ENCODE measurements at regions not wholly inside any gene's neighbourhood (a gene's known extent, or its start where the extent isn't known, plus 50 kb on each side); places are given as distances from the start of the nearest gene placed in this dataset.

GRCh38 chr3:104297617-104298016 lies 1069.1 kb upstream of the ALCAM start:
- DNase-seq (no peak), ATAC-seq (no peak)
- intact Hi-C loops (cut with DNase I, micrococcal nuclease), result no loop called here
- no peaks in the 10 kb centered on the region for H3K36me3 ChIP-seq (ENCODE audit: low read depth)
- H3K9me3 ChIP-seq, result no peaks in the 10 kb centered on the region
- H3K4me1 ChIP-seq (ENCODE audit: low read depth), result no peaks in the 10 kb centered on the region
- H3K4me3 ChIP-seq, result no peak overlapping the region
- no peak for TF ChIP-seq CTCF (IDR thresholded peaks at IDR 0.05)

DNA sequence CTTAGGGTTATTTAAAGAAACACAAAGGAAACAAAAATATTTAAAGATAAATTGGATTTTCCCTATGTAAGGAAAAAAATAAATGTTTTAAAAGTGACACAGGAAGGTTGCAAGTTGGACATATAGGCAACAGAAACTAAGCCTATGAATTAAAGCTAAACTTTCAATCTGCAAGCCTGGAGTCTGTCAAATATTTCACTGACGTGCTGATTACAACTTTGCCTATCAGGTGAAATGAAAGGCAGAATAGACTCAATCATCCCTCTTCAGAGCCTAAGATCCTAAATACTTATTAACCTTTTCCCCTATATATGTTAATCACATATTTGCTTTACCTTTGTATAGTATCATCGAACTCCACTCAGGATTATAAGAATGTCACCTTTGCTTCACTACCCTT lies 1068.0 kb upstream of the ALCAM start:
- TF ChIP-seq CTCF (IDR thresholded peaks at IDR 0.05), result no peak
- ATAC-seq (no peak), DNase-seq (no peak)
- Histone ChIP-seq H3K36me3 (ENCODE audit: low read depth) (no peaks in the 10 kb centered on the region), H3K4me3 (no peak overlapping the region), H3K4me1 (ENCODE audit: low read depth) (no peaks in the 10 kb centered on the region), H3K9me3 (no peaks in the 10 kb centered on the region)
- intact Hi-C loops (cut with DNase I, micrococcal nuclease), result no loop called here

DNA sequence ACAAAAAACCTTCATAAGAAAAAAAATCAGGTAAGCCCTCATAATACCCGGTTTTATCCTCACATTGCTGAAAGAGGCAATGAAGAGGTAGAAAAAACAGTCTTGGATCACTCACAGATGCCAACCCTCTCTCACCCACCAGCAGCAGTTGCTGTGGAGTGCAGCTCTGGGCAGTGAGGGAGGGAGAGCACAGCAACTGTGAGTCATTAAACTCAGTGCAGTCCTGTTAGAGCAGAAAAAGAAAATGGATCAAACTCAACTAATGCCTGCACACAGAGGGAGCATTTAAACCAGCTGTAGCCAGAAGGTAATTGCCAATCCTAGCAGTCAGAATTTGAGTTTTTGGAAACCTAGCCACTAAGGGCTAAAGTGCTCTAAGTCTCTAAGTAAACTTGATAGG lies 1050.6 kb upstream of the ALCAM start:
- ATAC-seq (no peak), DNase-seq (no peak)
- Histone ChIP-seq H3K4me1 (ENCODE audit: low read depth) (no peaks in the 10 kb centered on the region), H3K36me3 (ENCODE audit: low read depth) (no peaks in the 10 kb centered on the region), H3K9me3 (peaks cover 22% of the 10 kb centered on the region), H3K4me3 (no peak overlapping the region)
- intact Hi-C loops (cut with DNase I, micrococcal nuclease), result no loop called here
- TF ChIP-seq CTCF (IDR thresholded peaks at IDR 0.05), result no peak

DNA sequence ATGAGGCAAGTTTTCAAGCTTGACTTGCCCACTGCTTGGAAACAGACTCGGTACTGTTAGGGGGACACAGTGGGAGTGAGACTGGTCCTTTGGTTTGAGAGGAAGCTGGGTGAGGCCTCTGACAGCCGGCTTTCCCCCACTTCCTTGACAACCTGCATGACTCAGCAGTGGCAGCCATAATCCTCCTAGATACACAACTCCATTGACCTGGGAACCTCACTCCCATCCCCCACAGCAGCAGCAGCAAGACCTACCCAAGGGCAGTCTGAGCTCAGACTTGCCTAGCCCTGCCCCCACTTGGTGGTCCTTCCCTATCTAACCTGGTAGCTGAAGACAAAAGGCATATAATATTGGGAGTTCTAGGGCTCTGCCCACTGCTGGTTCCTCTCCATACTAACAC lies 1043.5 kb upstream of the ALCAM start:
- ATAC-seq, result no peak
- intact Hi-C loops (cut with DNase I, micrococcal nuclease), result no loop called here

GRCh38 chr3:104347291-104347690 lies 1019.4 kb upstream of the ALCAM start:
- no peak for DNase-seq
- ATAC-seq, result no peak
- intact Hi-C loops (cut with DNase I, micrococcal nuclease), result no loop called here

More for the DNA sequence above, 1043.5 kb upstream of the ALCAM start:
- Histone ChIP-seq H3K36me3 (ENCODE audit: low read depth) (no peaks in the 10 kb centered on the region), H3K9me3 (peaks cover 41% of the 10 kb centered on the region), H3K4me1 (ENCODE audit: low read depth) (no peaks in the 10 kb centered on the region), H3K4me3 (no peak overlapping the region)
- no peak for DNase-seq
- TF ChIP-seq CTCF (IDR thresholded peaks at IDR 0.05), result no peak

More at GRCh38 chr3:104347291-104347690, 1019.4 kb upstream of the ALCAM start:
- TF ChIP-seq CTCF (IDR thresholded peaks at IDR 0.05), result no peak
- no peak overlapping the region for H3K4me3 ChIP-seq
- H3K9me3 ChIP-seq, result peaks cover 2% of the 10 kb centered on the region
- no peaks in the 10 kb centered on the region for H3K36me3 ChIP-seq (ENCODE audit: low read depth)
- H3K4me1 ChIP-seq (ENCODE audit: low read depth), result no peaks in the 10 kb centered on the region
